Nephron progenitor cell (in vitro differentiated cells): ENCODE measurements at regions not wholly inside any gene's neighbourhood (a gene's known extent, or its start where the extent isn't known, plus 50 kb on each side); places are given as distances from the start of the nearest gene placed in this dataset.

Experiments used
- DNase-seq: peaks from one replicate; pipeline ENCODE4 v3.0.0; 2021
- H3K27ac Mint-ChIP-seq: 2 replicates; pipeline ENCODE4 v1.8.0; 2021; ENCODE audit warnings: mild to moderate bottlenecking, moderate library complexity, mixed read lengths
- H3K27me3 Mint-ChIP-seq: 2 replicates; pipeline ENCODE4 v1.8.0; 2021; ENCODE audit warnings: mild to moderate bottlenecking, low read depth, mixed read lengths; ENCODE audit not compliant: poor library complexity
- H3K36me3 Mint-ChIP-seq: 2 replicates; pipeline ENCODE4 v1.8.0; 2021; ENCODE audit warnings: low read depth, mixed read lengths
- H3K4me1 Mint-ChIP-seq: 2 replicates; pipeline ENCODE4 v1.8.0; 2021; ENCODE audit warnings: mixed read lengths
- H3K4me3 Mint-ChIP-seq: 2 replicates; pipeline ENCODE4 v1.8.0; 2021; ENCODE audit warnings: mild to moderate bottlenecking, moderate library complexity, mixed read lengths
- H3K9me3 Mint-ChIP-seq: 2 replicates; pipeline ENCODE4 v1.8.0; 2021; ENCODE audit warnings: mild to moderate bottlenecking, moderate library complexity, mixed read lengths
- TF ChIP-seq, protein P1 (sequence below): fragments of 200-600 bp; sonication (generic); IDR thresholded peaks from 2 replicates; pipeline ENCODE4 v1.5.0; 2021; ENCODE audit warnings: antibody characterized with exemption

DNA sequence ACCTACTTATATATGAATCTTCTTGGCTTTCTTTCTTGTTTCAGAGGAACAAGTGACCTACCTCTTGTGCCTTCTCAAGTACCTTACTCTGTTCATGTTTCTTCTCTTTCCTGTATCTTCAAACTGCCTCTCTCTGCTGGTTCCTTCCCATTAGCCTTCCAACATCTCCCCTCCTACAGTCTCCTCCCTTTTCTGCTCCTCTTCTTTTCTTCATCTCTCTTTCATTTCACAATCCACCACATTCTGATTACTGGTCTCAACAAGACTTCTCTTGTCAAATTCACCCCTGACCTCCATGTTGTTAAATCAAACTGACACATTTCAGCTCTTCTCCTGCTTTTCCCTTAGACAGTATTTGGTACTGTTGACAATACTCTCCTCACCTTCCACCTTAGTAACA, 95.6 kb downstream of the BRMS1L start:
- Mint-ChIP-seq H3K4me1 (no peaks in the 10 kb centered on the region), H3K4me3 (no peak overlapping the region), H3K9me3 (no peaks in the 10 kb centered on the region), H3K27ac (peak overlapping the region; percentile 0), H3K36me3 (no peaks in the 10 kb centered on the region), H3K27me3 (no peaks in the 10 kb centered on the region)
- TF ChIP-seq, protein P1, sequence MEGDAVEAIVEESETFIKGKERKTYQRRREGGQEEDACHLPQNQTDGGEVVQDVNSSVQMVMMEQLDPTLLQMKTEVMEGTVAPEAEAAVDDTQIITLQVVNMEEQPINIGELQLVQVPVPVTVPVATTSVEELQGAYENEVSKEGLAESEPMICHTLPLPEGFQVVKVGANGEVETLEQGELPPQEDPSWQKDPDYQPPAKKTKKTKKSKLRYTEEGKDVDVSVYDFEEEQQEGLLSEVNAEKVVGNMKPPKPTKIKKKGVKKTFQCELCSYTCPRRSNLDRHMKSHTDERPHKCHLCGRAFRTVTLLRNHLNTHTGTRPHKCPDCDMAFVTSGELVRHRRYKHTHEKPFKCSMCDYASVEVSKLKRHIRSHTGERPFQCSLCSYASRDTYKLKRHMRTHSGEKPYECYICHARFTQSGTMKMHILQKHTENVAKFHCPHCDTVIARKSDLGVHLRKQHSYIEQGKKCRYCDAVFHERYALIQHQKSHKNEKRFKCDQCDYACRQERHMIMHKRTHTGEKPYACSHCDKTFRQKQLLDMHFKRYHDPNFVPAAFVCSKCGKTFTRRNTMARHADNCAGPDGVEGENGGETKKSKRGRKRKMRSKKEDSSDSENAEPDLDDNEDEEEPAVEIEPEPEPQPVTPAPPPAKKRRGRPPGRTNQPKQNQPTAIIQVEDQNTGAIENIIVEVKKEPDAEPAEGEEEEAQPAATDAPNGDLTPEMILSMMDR = no peak
- DNase-seq = no peak
